Left lung (tissue), 4 donors: ENCODE measurements at regions not wholly inside any gene's neighbourhood (a gene's known extent, or its start where the extent isn't known, plus 50 kb on each side); places are given as distances from the start of the nearest gene placed in this dataset.

Experiments used
- ATAC-seq: fragments of 200-7000 bp; cut with Tn5 transposase; one replicate; pipeline ENCODE4 v1.9.1; 2020; ENCODE audit warnings: moderate library complexity
- DNase-seq, 4 donors: peaks; one replicate each; pipeline ENCODE4 v3.0.0-alpha.2; 2013 to 2020
- H3K27ac ChIP-seq, 2 donors: fragments of 200-600 bp; sonication (generic) in 1 of 2; one replicate each; pipeline versions ENCODE4 v1.5.0 to v1.8.0; 2020 to 2021
- H3K27me3 ChIP-seq, 2 donors: fragments of 200-600 bp; sonication (generic) in 1 of 2; one replicate each; pipeline versions ENCODE4 v1.5.0 to v1.8.0; 2020 to 2021
- H3K36me3 ChIP-seq, 2 donors: fragments of 200-600 bp; sonication (generic) in 1 of 2; one replicate each; pipeline versions ENCODE4 v1.5.0 to v1.8.0; 2020 to 2021
- H3K4me1 ChIP-seq, 2 donors: fragments of 200-600 bp; one replicate each; pipeline ENCODE4 v1.8.0; 2021
- H3K4me3 ChIP-seq, 2 donors: fragments of 200-600 bp; sonication (generic) in 1 of 2; one replicate each; pipeline versions ENCODE4 v1.5.0 to v1.8.0; 2020 to 2021; ENCODE audit warnings: mild to moderate bottlenecking in 1 of 2
- H3K9me3 ChIP-seq, 2 donors: fragments of 200-600 bp; sonication (generic) in 1 of 2; one replicate each; pipeline versions ENCODE4 v1.5.0 to v1.8.0; 2020 to 2021
- CTCF ChIP-seq, 2 donors: fragments of 200-600 bp; sonication (generic) in 1 of 2; IDR thresholded peaks; one replicate each; pipeline versions ENCODE4 v1.5.0 to v1.8.0; 2021; ENCODE audit warnings: antibody characterized with exemption in 2 of 2
- intact Hi-C, 2 donors: fragments of 100-400 bp; cut with DNase I; formaldehyde crosslinking; loops; one replicate each; pipeline versions ENCODE4 v1.11.2 to v1.14.2; 2022
- donor health status: DM: no; HTN: yes; CAD: no.
- donor health status: DM: no; HTN: no; CAD: no.

DNA sequence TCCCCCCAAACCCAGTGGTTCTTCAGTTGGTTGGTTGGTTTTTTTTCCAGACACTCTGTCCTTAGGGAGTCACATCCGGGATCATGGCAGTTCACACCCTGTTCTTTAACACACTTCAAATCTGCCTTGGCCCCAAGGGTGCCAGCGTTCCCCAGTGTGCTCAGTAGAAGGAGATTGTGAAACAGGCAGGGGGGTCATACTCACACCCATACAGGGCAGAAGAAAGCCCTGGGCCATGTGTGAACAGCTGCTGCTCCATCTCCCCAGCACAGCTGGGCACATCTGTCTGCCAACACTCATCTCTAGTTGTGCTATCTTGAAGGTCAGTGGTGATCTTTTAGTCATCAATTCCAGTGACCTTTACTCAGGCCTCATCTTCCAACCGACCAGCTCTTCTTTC lies 64.4 kb upstream of the FUT8 start:
- Histone ChIP-seq H3K9me3 (no peaks in the 10 kb centered on the region), H3K4me3 (no peak overlapping the region), H3K27ac (no peak overlapping the region), H3K27me3 (no peaks in the 10 kb centered on the region), H3K36me3 (no peaks in the 10 kb centered on the region), H3K4me1 (peaks cover 0 to 5% of the 10 kb centered on the region in 2 donors)
- no peak for TF ChIP-seq CTCF (IDR thresholded peaks at IDR 0.05)
- DNase-seq: peak in 2 of 4 donors; percentile 46 to 72
- intact Hi-C loops: no loop called here
- ATAC-seq: peak; percentile 65

- intact Hi-C loops: no loop called here
These were observed 63.4 kb upstream of the FUT8 start for GRCh38 chr14:65349100-65349499.

DNA sequence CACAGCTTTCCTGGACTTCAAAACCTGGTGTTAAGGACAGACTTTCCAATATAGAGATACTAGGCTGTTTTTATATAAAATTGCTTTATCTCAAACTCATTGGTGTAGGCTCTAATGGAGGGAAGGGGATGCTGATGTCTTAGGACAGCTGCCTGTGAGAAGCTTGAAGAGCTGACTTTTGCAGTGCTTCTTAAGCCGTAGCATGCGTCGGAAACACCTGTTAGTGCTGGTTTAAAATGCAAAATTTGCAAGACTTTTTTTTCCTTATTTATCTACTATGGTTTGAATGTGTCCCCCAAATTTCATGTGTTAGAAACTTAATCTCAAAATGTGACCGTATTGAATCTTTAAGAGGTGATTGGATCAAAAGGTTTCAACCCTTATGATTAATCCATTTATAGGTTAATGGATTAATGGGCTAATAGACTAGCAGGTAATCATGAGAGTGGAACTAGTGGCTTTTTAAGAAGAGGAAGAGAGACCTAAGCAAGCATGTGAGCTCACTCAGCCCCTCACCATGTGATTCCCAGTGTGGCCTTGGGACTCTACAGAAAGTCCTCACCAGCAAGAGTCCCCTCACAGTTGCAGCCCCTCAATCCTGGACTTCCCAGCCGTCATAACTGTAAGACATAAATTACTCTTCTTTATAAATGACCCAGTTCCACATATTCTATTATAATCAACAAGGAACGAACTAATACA lies 60.9 kb upstream of the FUT8 start:
- H3K9me3 ChIP-seq: no peaks in the 10 kb centered on the region
- H3K27ac ChIP-seq: no peak overlapping the region
- H3K36me3 ChIP-seq: no peaks in the 10 kb centered on the region
- intact Hi-C loops: no loop called here
- no peak overlapping the region for H3K4me3 ChIP-seq
- peaks cover 0 to 5% of the 10 kb centered on the region in 2 donors for H3K4me1 ChIP-seq
- TF ChIP-seq CTCF (IDR thresholded peaks at IDR 0.05): no peak
- no peak for ATAC-seq
- no peak for DNase-seq
- H3K27me3 ChIP-seq: no peaks in the 10 kb centered on the region

More at GRCh38 chr14:65349100-65349499, 63.4 kb upstream of the FUT8 start:
- Histone ChIP-seq H3K9me3 (no peaks in the 10 kb centered on the region), H3K4me1 (peaks cover 0 to 5% of the 10 kb centered on the region in 2 donors), H3K27me3 (no peaks in the 10 kb centered on the region), H3K36me3 (no peaks in the 10 kb centered on the region), H3K27ac (no peak overlapping the region), H3K4me3 (no peak overlapping the region)
- DNase-seq: no peak
- no peak for TF ChIP-seq CTCF (IDR thresholded peaks at IDR 0.05)
- peak; percentile 69 for ATAC-seq

GRCh38 chr14:65352964-65353530 lies 59.5 kb upstream of the FUT8 start:
- DNase-seq: no peak
- Histone ChIP-seq H3K9me3 (no peaks in the 10 kb centered on the region), H3K27me3 (no peaks in the 10 kb centered on the region), H3K36me3 (no peaks in the 10 kb centered on the region), H3K27ac (no peak overlapping the region), H3K4me3 (no peak overlapping the region), H3K4me1 (peaks cover 0 to 10% of the 10 kb centered on the region in 2 donors)
- ATAC-seq: no peak
- TF ChIP-seq CTCF (IDR thresholded peaks at IDR 0.05): no peak
- intact Hi-C loops: no loop called here

- ATAC-seq (no peak), DNase-seq (no peak)
- Histone ChIP-seq H3K9me3 (no peaks in the 10 kb centered on the region), H3K36me3 (no peaks in the 10 kb centered on the region), H3K27me3 (no peaks in the 10 kb centered on the region), H3K4me3 (no peak overlapping the region), H3K4me1 (peaks cover 0 to 8% of the 10 kb centered on the region in 2 donors), H3K27ac (no peak overlapping the region)
- intact Hi-C loops: no loop called here
- TF ChIP-seq CTCF (IDR thresholded peaks at IDR 0.05): no peak
These were observed 58.4 kb upstream of the FUT8 start for GRCh38 chr14:65354131-65354530.
